IMR-90 (cell line): ENCODE measurements at regions not wholly inside any gene's neighbourhood (a gene's known extent, or its start where the extent isn't known, plus 50 kb on each side); places are given as distances from the start of the nearest gene placed in this dataset.

Experiments
- ATAC-seq: fragments of 200-7000 bp; cut with Tn5 transposase; 2 replicates; pipeline ENCODE4 v1.9.1; 2020; ENCODE audit warnings: low read depth, mild to moderate bottlenecking, moderate library complexity
- BruUV-seq: library from RNA; stranded (reverse); fragments of 400-500 nt; replicated peaks from 2 replicates; lab custom pipeline; 2021; lab: Mats Ljungman, UMichigan
- CTCF ChIA-PET: fragments of 300-600 bp; formaldehyde crosslinking; extraction: SDS; loops from one replicate; lab custom pipeline; 2021; ENCODE audit warnings: antibody characterized with exemption; lab: Yijun Ruan, JAX
- POLR2A ChIA-PET: fragments of 300-600 bp; sonication (Branson Sonifier 250); formaldehyde crosslinking; loops from one replicate; lab custom pipeline; 2022; ENCODE audit warnings: antibody characterized with exemption; ENCODE audit not compliant: unreplicated experiment; lab: Charles Lee
- DNase-seq: peaks from one replicate; pipeline ENCODE4 v3.0.0; 2013
- H2AFZ ChIP-seq: replicated peaks from 2 replicates; pipeline ENCODE3; 2013; ENCODE audit warnings: low read length, mild to moderate bottlenecking; ENCODE audit not compliant: poor library complexity
- H2AK5ac ChIP-seq: 2 replicates; pipeline ENCODE4 v1.6.1; 2013; ENCODE audit warnings: low read depth, low read length, inconsistent platforms
- H2AK9ac ChIP-seq: replicated peaks from 2 replicates; pipeline ENCODE3; 2013; ENCODE audit warnings: mild to moderate bottlenecking, low read depth, low read length, moderate library complexity; ENCODE audit not compliant: poor library complexity
- H2BK120ac ChIP-seq: 2 replicates; pipeline ENCODE4 v1.6.1; 2013; ENCODE audit warnings: low read depth, low read length, inconsistent platforms
- H2BK15ac ChIP-seq: 3 replicates; pipeline ENCODE4 v1.6.1; 2013; ENCODE audit warnings: low read depth, low read length, inconsistent platforms
- H2BK20ac ChIP-seq: 2 replicates; pipeline ENCODE4 v1.6.1; 2013; ENCODE audit warnings: low read depth, mild to moderate bottlenecking, inconsistent platforms, low read length, moderate library complexity
- H2BK5ac ChIP-seq: 2 replicates; pipeline ENCODE4 v1.6.1; 2013; ENCODE audit warnings: mild to moderate bottlenecking, low read depth, low read length, inconsistent platforms; ENCODE audit not compliant: poor library complexity, severe bottlenecking
- H3K14ac ChIP-seq: replicated peaks from 2 replicates; pipeline ENCODE4 v1.6.1; 2013; ENCODE audit warnings: low read depth, low read length, inconsistent platforms
- H3K18ac ChIP-seq: 2 replicates; pipeline ENCODE4 v1.6.1; 2013; ENCODE audit warnings: low read depth, low read length, control low read depth
- H3K23ac ChIP-seq: 2 replicates; pipeline ENCODE4 v1.6.1; 2013; ENCODE audit warnings: low read depth, low read length, inconsistent platforms
- H3K27ac ChIP-seq: 2 replicates; pipeline ENCODE4 v1.5.1; 2013; ENCODE audit warnings: mild to moderate bottlenecking, control low read depth, low read length; ENCODE audit not compliant: insufficient read depth
- H3K27me3 ChIP-seq: 2 replicates; pipeline ENCODE4 v1.6.1; 2013; ENCODE audit warnings: low read length; ENCODE audit not compliant: control insufficient read depth, insufficient read depth
- H3K36me3 ChIP-seq: 2 replicates; pipeline ENCODE4 v1.6.1; 2013; ENCODE audit warnings: low read length, mixed read lengths; ENCODE audit not compliant: control insufficient read depth, insufficient read depth
- H3K4ac ChIP-seq: 2 replicates; pipeline ENCODE4 v1.6.1; 2013; ENCODE audit warnings: low read depth, low read length, inconsistent platforms
- H3K4me1 ChIP-seq: 2 replicates; pipeline ENCODE4 v1.6.1; 2013; ENCODE audit warnings: low read length, mixed read lengths; ENCODE audit not compliant: control insufficient read depth, insufficient read depth
- H3K4me2 ChIP-seq: 2 replicates; pipeline ENCODE4 v1.6.1; 2013; ENCODE audit warnings: low read depth, mild to moderate bottlenecking, control low read depth, low read length, moderate library complexity
- H3K4me3 ChIP-seq: 2 replicates; pipeline ENCODE4 v1.5.1; 2013; ENCODE audit warnings: low read depth, mild to moderate bottlenecking, control low read depth, low read length, moderate library complexity; ENCODE audit not compliant: insufficient read depth
- H3K56ac ChIP-seq: 2 replicates; pipeline ENCODE4 v1.6.1; 2013; ENCODE audit warnings: low read length, inconsistent platforms; ENCODE audit not compliant: insufficient read depth; ENCODE audit errors: extremely low read depth
- H3K79me1 ChIP-seq, 2 experiments: 2 replicates each; pipeline ENCODE4 v1.6.1; 2013; ENCODE audit warnings: low read length in 2 of 2, inconsistent platforms in 1 of 2, low read depth in 1 of 2
- H3K9ac ChIP-seq: 2 replicates; pipeline ENCODE4 v1.6.1; 2013; ENCODE audit warnings: low read depth, low read length, control low read depth
- H3K9me1 ChIP-seq: 2 replicates; pipeline ENCODE4 v1.6.1; 2013; ENCODE audit warnings: low read length, inconsistent platforms; ENCODE audit not compliant: insufficient read depth
- H3K9me3 ChIP-seq: 2 replicates; pipeline ENCODE4 v1.6.1; 2013; ENCODE audit warnings: low read length; ENCODE audit not compliant: control insufficient read depth, insufficient read depth
- H4K20me1 ChIP-seq: 2 replicates; pipeline ENCODE4 v1.6.1; 2013; ENCODE audit warnings: low read length, inconsistent platforms; ENCODE audit not compliant: insufficient read depth
- H4K5ac ChIP-seq: 2 replicates; pipeline ENCODE4 v1.6.1; 2013; ENCODE audit warnings: mild to moderate bottlenecking, low read depth, low read length, control low read depth
- H4K8ac ChIP-seq, 2 experiments: 2 replicates each; pipeline ENCODE4 v1.6.1; 2013; ENCODE audit warnings: low read depth in 2 of 2, low read length in 2 of 2, control low read depth in 1 of 2, inconsistent platforms in 1 of 2
- H4K91ac ChIP-seq: 2 replicates; pipeline ENCODE4 v1.6.1; 2013; ENCODE audit warnings: low read depth, low read length, inconsistent platforms; ENCODE audit not compliant: insufficient read depth
- BHLHE40 ChIP-seq: fragments of 150-350 bp; IDR thresholded peaks from 2 replicates; pipeline ENCODE4 v1.6.1; 2016; ENCODE audit warnings: mild to moderate bottlenecking, low read depth, low read length
- CEBPB ChIP-seq: IDR thresholded peaks from 2 replicates; pipeline ENCODE4 v1.6.1; 2012; ENCODE audit warnings: low read depth, low read length, improper control_type of control experiment
- CHD1 ChIP-seq: IDR thresholded peaks from 2 replicates; pipeline ENCODE4 v1.6.1; 2012; ENCODE audit warnings: low read depth, low read length, improper control_type of control experiment
- FOS ChIP-seq: fragments of 150-350 bp; IDR thresholded peaks from 2 replicates; pipeline ENCODE4 v1.6.1; 2016; ENCODE audit warnings: low read depth, low read length
- MAFK ChIP-seq: IDR thresholded peaks from 2 replicates; pipeline ENCODE4 v1.6.1; 2012; ENCODE audit warnings: low read depth, low read length, improper control_type of control experiment
- MAZ ChIP-seq: IDR thresholded peaks from 2 replicates; pipeline ENCODE4 v1.6.1; 2012; ENCODE audit warnings: low read depth, mild to moderate bottlenecking, low read length, improper control_type of control experiment, moderate library complexity, borderline replicate concordance
- MXI1 ChIP-seq: IDR thresholded peaks from 2 replicates; pipeline ENCODE4 v1.6.1; 2012; ENCODE audit warnings: low read depth, mild to moderate bottlenecking, low read length, moderate library complexity, borderline replicate concordance
- NFE2L2 ChIP-seq: fragments of 150-350 bp; IDR thresholded peaks from 2 replicates; pipeline ENCODE4 v1.6.1; 2016; ENCODE audit warnings: low read depth, mild to moderate bottlenecking, low read length
- POLR2A ChIP-seq: IDR thresholded peaks from 2 replicates; pipeline ENCODE4 v1.6.1; 2012; ENCODE audit warnings: mild to moderate bottlenecking, low read depth, low read length
- RAD21 ChIP-seq: IDR thresholded peaks from 2 replicates; pipeline ENCODE4 v1.6.1; 2012; ENCODE audit warnings: low read length, improper control_type of control experiment
- SMC3 ChIP-seq: fragments of 150-350 bp; IDR thresholded peaks from 2 replicates; pipeline ENCODE4 v1.6.1; 2016; ENCODE audit warnings: low read depth, mild to moderate bottlenecking, antibody characterized with exemption, low read length, moderate library complexity
- WGBS, 2 experiments: methylation state at CpG; one replicate each; pipeline versions ENCODE4 v1.1.5 to v1.1.7; 2013; ENCODE audit warnings: missing lambda C conversion rate in 2 of 2; ENCODE audit not compliant: insufficient read length in 1 of 2; ENCODE audit errors: extremely low coverage in 2 of 2; 5-methylcytosine and 5-hydroxymethylcytosine counted together
- dilution Hi-C: fragments of 300-500 bp; cut with HindIII; formaldehyde crosslinking; loops from one replicate; pipeline ENCODE4 v1.14.3; 2018; ENCODE audit warnings: low sequenced_read_pairs; ENCODE audit not compliant: unreplicated experiment
- in situ Hi-C: fragments of 300-500 bp; cut with MboI; formaldehyde crosslinking; loops from 3 replicates; pipeline ENCODE4 v1.14.3; 2019; ENCODE audit warnings: low sequenced_read_pairs, inconsistent platforms, mixed read lengths
- intact Hi-C: fragments of 100-400 bp; cut with micrococcal nuclease; formaldehyde crosslinking; loops from 2 replicates; pipeline ENCODE4 v1.10.0; 2022
- TF ChIP-seq, protein P1 (sequence below): conservative IDR thresholded peaks from 2 replicates; pipeline ENCODE4 v1.5.1; 2012; ENCODE audit warnings: mild to moderate bottlenecking, low read depth, low read length, improper control_type of control experiment

- Histone ChIP-seq H4K91ac (no peak overlapping the region), H3K18ac (no peak overlapping the region), H3K4ac (no peak overlapping the region), H3K4me1 (no peaks in the 10 kb centered on the region), H2BK120ac (no peak overlapping the region), H3K9me3 (peaks cover 5% of the 10 kb centered on the region), H3K23ac (no peak overlapping the region), H2AK5ac (no peak overlapping the region), H4K20me1 (no peaks in the 10 kb centered on the region), H3K4me3 (no peak overlapping the region), H2BK5ac (no peak overlapping the region), H3K14ac (no peak overlapping the region), H3K9ac (no peak overlapping the region), H4K5ac (no peak overlapping the region), H2BK20ac (no peak overlapping the region), H3K27ac (no peak overlapping the region), H3K27me3 (no peaks in the 10 kb centered on the region), H3K79me1 (no peaks in the 10 kb centered on the region), H3K36me3 (no peaks in the 10 kb centered on the region), H2AK9ac (no peak overlapping the region), H3K56ac (no peak overlapping the region), H3K4me2 (no peak overlapping the region), H4K8ac (no peak overlapping the region), H2BK15ac (no peak overlapping the region), H3K9me1 (no peaks in the 10 kb centered on the region), H2AFZ (no peak overlapping the region)
- BruUV-seq, result no TSS peak
- TF ChIP-seq NFE2L2, result no peak
- TF ChIP-seq FOS, result no peak
- no peak for TF ChIP-seq CEBPB
- no peak for TF ChIP-seq CHD1
- TF ChIP-seq RAD21, result no peak
- TF ChIP-seq SMC3, result no peak
- no peak for TF ChIP-seq MAZ
- no peak for TF ChIP-seq BHLHE40
- TF ChIP-seq POLR2A, result no peak
- no peak for TF ChIP-seq MXI1
- TF ChIP-seq, protein P1, sequence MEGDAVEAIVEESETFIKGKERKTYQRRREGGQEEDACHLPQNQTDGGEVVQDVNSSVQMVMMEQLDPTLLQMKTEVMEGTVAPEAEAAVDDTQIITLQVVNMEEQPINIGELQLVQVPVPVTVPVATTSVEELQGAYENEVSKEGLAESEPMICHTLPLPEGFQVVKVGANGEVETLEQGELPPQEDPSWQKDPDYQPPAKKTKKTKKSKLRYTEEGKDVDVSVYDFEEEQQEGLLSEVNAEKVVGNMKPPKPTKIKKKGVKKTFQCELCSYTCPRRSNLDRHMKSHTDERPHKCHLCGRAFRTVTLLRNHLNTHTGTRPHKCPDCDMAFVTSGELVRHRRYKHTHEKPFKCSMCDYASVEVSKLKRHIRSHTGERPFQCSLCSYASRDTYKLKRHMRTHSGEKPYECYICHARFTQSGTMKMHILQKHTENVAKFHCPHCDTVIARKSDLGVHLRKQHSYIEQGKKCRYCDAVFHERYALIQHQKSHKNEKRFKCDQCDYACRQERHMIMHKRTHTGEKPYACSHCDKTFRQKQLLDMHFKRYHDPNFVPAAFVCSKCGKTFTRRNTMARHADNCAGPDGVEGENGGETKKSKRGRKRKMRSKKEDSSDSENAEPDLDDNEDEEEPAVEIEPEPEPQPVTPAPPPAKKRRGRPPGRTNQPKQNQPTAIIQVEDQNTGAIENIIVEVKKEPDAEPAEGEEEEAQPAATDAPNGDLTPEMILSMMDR, result no peak
- no peak for TF ChIP-seq MAFK
- ATAC-seq (no peak), DNase-seq (no peak)
- WGBS, 2 experiments, result no CpG with 5 or more reads among the region's 1 CpG
- in situ Hi-C loops (no loop called here), dilution Hi-C loops (no loop called here), intact Hi-C loops (no loop called here)
- POLR2A ChIA-PET, result no interaction called here
- CTCF ChIA-PET, result no interaction called here
Observed at GRCh38 chr6:159334068-159334467, 164.9 kb downstream of the FNDC1 start.
